A673 (cell line): ENCODE measurements at regions not wholly inside any gene's neighbourhood (a gene's known extent, or its start where the extent isn't known, plus 50 kb on each side); places are given as distances from the start of the nearest gene placed in this dataset.

Source experiments
- CTCF ChIP-seq: fragments of 300-800, 200-600 bp; sonication (generic); conservative IDR thresholded peaks from 2 replicates; pipeline ENCODE4 v1.5.1; 2017; ENCODE audit warnings: low read depth, mild to moderate bottlenecking, antibody characterized with exemption, low read length, moderate library complexity, mixed read lengths
- EZH2 ChIP-seq: fragments of 200-600 bp; sonication (generic); IDR thresholded peaks from 2 replicates; pipeline ENCODE4 v1.6.1; 2017; ENCODE audit warnings: borderline replicate concordance, low read depth, mild to moderate bottlenecking, mixed read lengths, antibody characterized with exemption, low read length; ENCODE audit not compliant: poor library complexity, severe bottlenecking

- TF ChIP-seq EZH2, result no peak
- no peak for TF ChIP-seq CTCF
Observed at GRCh38 chr18:50506362-50506761, 53.5 kb upstream of the MAPK4 start.
